Mucosa of stomach (tissue), 1 donor: ENCODE measurements at regions not wholly inside any gene's neighbourhood (a gene's known extent, or its start where the extent isn't known, plus 50 kb on each side); places are given as distances from the start of the nearest gene placed in this dataset.

ENCODE experiments used
- H3K27me3 ChIP-seq: one replicate; pipeline ENCODE4 v1.7.0; 2013; ENCODE audit warnings: mild to moderate bottlenecking, low read length; ENCODE audit not compliant: control insufficient read depth, insufficient read depth
- H3K36me3 ChIP-seq: one replicate; pipeline ENCODE4 v1.7.0; 2013; ENCODE audit warnings: low read length; ENCODE audit not compliant: control insufficient read depth, insufficient read depth
- H3K4me1 ChIP-seq: one replicate; pipeline ENCODE4 v1.7.0; 2013; ENCODE audit warnings: mild to moderate bottlenecking, low read length; ENCODE audit not compliant: control insufficient read depth, insufficient read depth
- H3K4me3 ChIP-seq: one replicate; pipeline ENCODE4 v1.7.0; 2013; ENCODE audit warnings: low read length
- H3K9ac ChIP-seq: one replicate; pipeline ENCODE4 v1.7.0; 2013; ENCODE audit warnings: mild to moderate bottlenecking, low read length, moderate library complexity
- H3K9me3 ChIP-seq: one replicate; pipeline ENCODE4 v1.7.0; 2013; ENCODE audit warnings: mild to moderate bottlenecking, low read length, moderate library complexity; ENCODE audit not compliant: control insufficient read depth
- donor health status: Pancreatic carcinoma.

DNA sequence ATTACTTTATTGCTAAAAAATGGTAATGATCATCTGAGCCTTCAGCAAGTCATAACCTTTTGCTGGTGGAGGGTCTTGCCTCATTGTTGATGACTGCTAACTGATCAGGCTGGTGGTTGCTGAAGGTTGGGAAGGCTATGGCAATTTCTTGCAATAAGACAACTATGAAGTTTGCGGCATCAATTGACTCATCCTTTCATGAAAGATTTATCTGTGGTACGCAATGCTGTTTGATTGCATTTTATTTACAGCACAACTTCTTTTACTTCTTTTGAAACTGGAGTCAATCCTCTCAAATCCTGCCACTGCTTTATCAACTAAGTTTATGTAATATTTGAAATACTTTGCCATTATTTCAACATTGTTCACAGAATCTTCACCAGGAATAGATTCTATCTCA, 58.3 kb upstream of the ACO1 start:
- Histone ChIP-seq H3K9ac (no peak overlapping the region), H3K27me3 (no peaks in the 10 kb centered on the region), H3K36me3 (no peaks in the 10 kb centered on the region), H3K9me3 (no peaks in the 10 kb centered on the region), H3K4me1 (no peaks in the 10 kb centered on the region), H3K4me3 (no peak overlapping the region)

DNA sequence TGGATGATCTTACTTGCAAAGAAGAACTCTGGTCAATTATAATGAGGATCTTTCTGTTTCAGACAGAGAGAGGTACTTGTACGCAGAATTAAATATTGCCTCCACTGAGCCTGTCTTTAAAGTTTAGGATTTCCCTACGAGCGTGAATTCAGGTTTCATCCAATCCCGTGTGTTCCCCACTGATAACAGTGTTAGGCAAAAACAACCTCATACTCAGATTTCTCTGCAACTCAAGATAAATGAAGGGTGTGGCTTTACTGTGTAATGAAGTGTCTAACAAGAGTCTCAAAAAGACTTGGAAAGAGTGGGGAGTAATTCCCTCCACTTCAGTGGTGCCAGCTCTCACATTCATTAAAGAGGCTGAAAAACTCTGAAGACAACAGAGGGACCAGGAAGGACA, 53.2 kb upstream of the ACO1 start:
- Histone ChIP-seq H3K9me3 (no peaks in the 10 kb centered on the region), H3K9ac (no peak overlapping the region), H3K36me3 (no peaks in the 10 kb centered on the region), H3K4me1 (no peaks in the 10 kb centered on the region), H3K4me3 (no peak overlapping the region), H3K27me3 (no peaks in the 10 kb centered on the region)

DNA sequence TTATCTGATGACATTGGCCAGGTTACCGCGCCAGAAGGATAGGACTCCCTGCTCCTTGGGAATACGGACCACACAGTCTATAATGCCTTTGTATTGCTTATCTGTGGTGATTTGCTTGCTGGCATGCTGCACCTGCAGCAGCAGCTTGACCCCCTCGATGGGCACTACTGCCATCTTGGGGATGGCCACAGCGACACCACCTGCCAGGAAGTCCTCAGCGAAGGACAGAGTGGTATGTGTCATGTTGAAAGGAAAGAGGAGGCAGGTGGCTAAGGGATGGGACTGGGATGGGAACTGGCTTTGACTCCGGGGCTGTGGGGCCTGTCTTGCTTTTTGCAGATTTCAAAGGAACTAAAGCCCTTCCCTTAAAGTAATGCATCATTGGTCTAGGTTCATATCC, 50.3 kb upstream of the ACO1 start:
- no peaks in the 10 kb centered on the region for H3K36me3 ChIP-seq
- H3K9me3 ChIP-seq, result no peaks in the 10 kb centered on the region
- no peak overlapping the region for H3K4me3 ChIP-seq
- no peak overlapping the region for H3K9ac ChIP-seq
- H3K4me1 ChIP-seq, result no peaks in the 10 kb centered on the region
- no peaks in the 10 kb centered on the region for H3K27me3 ChIP-seq
